ENCODE measurements at regions not wholly inside any gene's neighbourhood (a gene's known extent, or its start where the extent isn't known, plus 50 kb on each side); places are given as distances from the start of the nearest gene placed in this dataset.

- TF ChIP-seq TBL1XR1 (IDR thresholded peaks at IDR 0.05; ENCODE audit: borderline replicate concordance, low read length, partially characterized antibody) (peak; percentile 84), ZNF660 (CRISPR knock-in tag; IDR thresholded peaks at IDR 0.05; ENCODE audit: borderline replicate concordance, low read depth) (no peak), KDM3A (CRISPR knock-in tag; IDR thresholded peaks at IDR 0.05; ENCODE audit: low read depth) (no peak), SALL2 (CRISPR knock-in tag; IDR thresholded peaks at IDR 0.05) (peak; percentile 76; the same call in 1 of the 2 replicates), ZNF318 (CRISPR knock-in tag; IDR thresholded peaks at IDR 0.05) (no peak), ZFP90 (CRISPR knock-in tag; IDR thresholded peaks at IDR 0.05; ENCODE audit: borderline replicate concordance) (peak; percentile 81), XRCC5 (optimal IDR thresholded peaks at IDR 0.05; ENCODE audit: low read length) (peak; percentile 79), SNRNP70 (IDR thresholded peaks at IDR 0.05; ENCODE audit: low read depth, low read length) (no peak), JARID2 (CRISPR knock-in tag; IDR thresholded peaks at IDR 0.05; ENCODE audit: insufficient replicate concordance) (peak; percentile 56), AGO2 (optimal IDR thresholded peaks at IDR 0.05; ENCODE audit: low read depth, low read length) (no peak), RFX1 (IDR thresholded peaks at IDR 0.05) (peak; percentile 91), TBX2 (CRISPR knock-in tag; IDR thresholded peaks at IDR 0.05; ENCODE audit: borderline replicate concordance) (peak; percentile 48; the same call in 1 of the 2 replicates), EZH2 (conservative IDR thresholded peaks at IDR 0.05; ENCODE audit: low read depth, low read length) (no peak), TAF15 (IDR thresholded peaks at IDR 0.05; ENCODE audit: low read depth, low read length, poor library complexity, severe bottlenecking) (peak; percentile 59), ZNF639 (CRISPR knock-in tag; conservative IDR thresholded peaks at IDR 0.05) (no peak)
- TF ChIP-seq, protein P1, sequence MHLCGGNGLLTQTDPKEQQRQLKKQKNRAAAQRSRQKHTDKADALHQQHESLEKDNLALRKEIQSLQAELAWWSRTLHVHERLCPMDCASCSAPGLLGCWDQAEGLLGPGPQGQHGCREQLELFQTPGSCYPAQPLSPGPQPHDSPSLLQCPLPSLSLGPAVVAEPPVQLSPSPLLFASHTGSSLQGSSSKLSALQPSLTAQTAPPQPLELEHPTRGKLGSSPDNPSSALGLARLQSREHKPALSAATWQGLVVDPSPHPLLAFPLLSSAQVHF (CRISPR knock-in tag; IDR thresholded peaks at IDR 0.05), result no peak
- TF ChIP-seq, protein P2, sequence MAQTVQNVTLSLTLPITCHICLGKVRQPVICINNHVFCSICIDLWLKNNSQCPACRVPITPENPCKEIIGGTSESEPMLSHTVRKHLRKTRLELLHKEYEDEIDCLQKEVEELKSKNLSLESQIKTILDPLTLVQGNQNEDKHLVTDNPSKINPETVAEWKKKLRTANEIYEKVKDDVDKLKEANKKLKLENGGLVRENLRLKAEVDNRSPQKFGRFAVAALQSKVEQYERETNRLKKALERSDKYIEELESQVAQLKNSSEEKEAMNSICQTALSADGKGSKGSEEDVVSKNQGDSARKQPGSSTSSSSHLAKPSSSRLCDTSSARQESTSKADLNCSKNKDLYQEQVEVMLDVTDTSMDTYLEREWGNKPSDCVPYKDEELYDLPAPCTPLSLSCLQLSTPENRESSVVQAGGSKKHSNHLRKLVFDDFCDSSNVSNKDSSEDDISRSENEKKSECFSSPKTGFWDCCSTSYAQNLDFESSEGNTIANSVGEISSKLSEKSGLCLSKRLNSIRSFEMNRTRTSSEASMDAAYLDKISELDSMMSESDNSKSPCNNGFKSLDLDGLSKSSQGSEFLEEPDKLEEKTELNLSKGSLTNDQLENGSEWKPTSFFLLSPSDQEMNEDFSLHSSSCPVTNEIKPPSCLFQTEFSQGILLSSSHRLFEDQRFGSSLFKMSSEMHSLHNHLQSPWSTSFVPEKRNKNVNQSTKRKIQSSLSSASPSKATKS (CRISPR knock-in tag; IDR thresholded peaks at IDR 0.05), result no peak
These were observed 110.5 kb upstream of the SLC25A33 start (continued) for GRCh38 chr1:9428601-9429341.
